ENCODE measurements at regions not wholly inside any gene's neighbourhood (a gene's known extent, or its start where the extent isn't known, plus 50 kb on each side); places are given as distances from the start of the nearest gene placed in this dataset.

GRCh38 chr2:56084111-56084901, 99.5 kb upstream of the CCDC85A start:
- no peak for TF ChIP-seq CTCF (IDR thresholded peaks at IDR 0.05; ENCODE audit: extremely low read depth, insufficient read depth, missing control alignments)
- in situ Hi-C loops (cut with MboI; ENCODE audit: low pct_unique_long_range_greater_than_20kb, low sequenced_read_pairs, unreplicated experiment), result no loop called here
- DNase-seq (ENCODE audit: low spot score), result no peak

GRCh38 chr2:56086336-56086735, 97.5 kb upstream of the CCDC85A start:
- no peak for TF ChIP-seq CTCF (IDR thresholded peaks at IDR 0.05; ENCODE audit: extremely low read depth, insufficient read depth, missing control alignments)
- DNase-seq (ENCODE audit: low spot score), result no peak
- in situ Hi-C loops (cut with MboI; ENCODE audit: low pct_unique_long_range_greater_than_20kb, low sequenced_read_pairs, unreplicated experiment), result no loop called here

- no peak for DNase-seq (ENCODE audit: low spot score)
- TF ChIP-seq CTCF (IDR thresholded peaks at IDR 0.05; ENCODE audit: extremely low read depth, insufficient read depth, missing control alignments), result no peak
- in situ Hi-C loops (cut with MboI; ENCODE audit: low pct_unique_long_range_greater_than_20kb, low sequenced_read_pairs, unreplicated experiment), result no loop called here
These were observed 95.4 kb upstream of the CCDC85A start for GRCh38 chr2:56088411-56088810.

- TF ChIP-seq CTCF (IDR thresholded peaks at IDR 0.05; ENCODE audit: extremely low read depth, insufficient read depth, missing control alignments), result no peak
- in situ Hi-C loops (cut with MboI; ENCODE audit: low pct_unique_long_range_greater_than_20kb, low sequenced_read_pairs, unreplicated experiment), result no loop called here
- no peak for DNase-seq (ENCODE audit: low spot score)
These were observed 93.9 kb upstream of the CCDC85A start for GRCh38 chr2:56089931-56090330.

- no peak for DNase-seq (ENCODE audit: low spot score)
- TF ChIP-seq CTCF (IDR thresholded peaks at IDR 0.05; ENCODE audit: extremely low read depth, insufficient read depth, missing control alignments), result no peak
- in situ Hi-C loops (cut with MboI; ENCODE audit: low pct_unique_long_range_greater_than_20kb, low sequenced_read_pairs, unreplicated experiment), result no loop called here
These were observed 83.8 kb upstream of the CCDC85A start for GRCh38 chr2:56099963-56100362.

GRCh38 chr2:56100791-56101312, 82.9 kb upstream of the CCDC85A start:
- in situ Hi-C loops (cut with MboI; ENCODE audit: low pct_unique_long_range_greater_than_20kb, low sequenced_read_pairs, unreplicated experiment), result no loop called here
- no peak for DNase-seq (ENCODE audit: low spot score)
- no peak for TF ChIP-seq CTCF (IDR thresholded peaks at IDR 0.05; ENCODE audit: extremely low read depth, insufficient read depth, missing control alignments)

All from GM13977 (cell line).